Panc1 (cell line): ENCODE measurements at regions not wholly inside any gene's neighbourhood (a gene's known extent, or its start where the extent isn't known, plus 50 kb on each side); places are given as distances from the start of the nearest gene placed in this dataset.

Experiments
- POLR2AphosphoS5 ChIP-seq: IDR thresholded peaks from 2 replicates; pipeline ENCODE4 v1.6.1; 2012; ENCODE audit warnings: mild to moderate bottlenecking, low read depth, low read length, moderate library complexity
- TF ChIP-seq, protein P1 (sequence below), 2 experiments: IDR thresholded peaks; 2 replicates each; pipeline ENCODE4 v1.6.1; 2011 to 2012; ENCODE audit warnings: low read depth in 2 of 2, control low read depth in 1 of 2, low read length in 1 of 2, mild to moderate bottlenecking in 1 of 2, moderate library complexity in 1 of 2; ENCODE audit not compliant: insufficient read depth in 1 of 2
- TF ChIP-seq, protein P2 (sequence below): fragments of 450-650 bp; IDR thresholded peaks from 2 replicates; pipeline ENCODE4 v1.5.1; 2017; ENCODE audit warnings: mild to moderate bottlenecking

DNA sequence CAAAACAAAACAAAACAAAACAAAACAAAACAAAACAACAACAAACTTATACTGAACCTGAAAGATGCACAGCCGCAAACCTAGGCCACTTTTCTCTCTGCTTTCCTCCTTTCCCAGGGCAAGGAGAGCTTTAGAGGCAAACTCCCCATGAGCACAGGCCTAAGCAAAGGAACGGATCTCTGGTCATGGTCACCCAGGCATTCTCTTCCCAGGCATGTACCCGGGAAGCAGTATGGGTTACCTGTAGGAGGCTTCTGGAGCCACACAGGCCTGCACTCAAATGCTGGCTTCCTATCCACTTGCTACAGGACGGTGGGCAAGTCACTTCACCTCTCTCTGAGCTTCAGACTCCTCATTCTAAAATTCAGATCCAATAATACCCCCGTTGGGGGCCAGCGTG lies 171.8 kb downstream of the SMAD6 start:
- TF ChIP-seq, protein P1, sequence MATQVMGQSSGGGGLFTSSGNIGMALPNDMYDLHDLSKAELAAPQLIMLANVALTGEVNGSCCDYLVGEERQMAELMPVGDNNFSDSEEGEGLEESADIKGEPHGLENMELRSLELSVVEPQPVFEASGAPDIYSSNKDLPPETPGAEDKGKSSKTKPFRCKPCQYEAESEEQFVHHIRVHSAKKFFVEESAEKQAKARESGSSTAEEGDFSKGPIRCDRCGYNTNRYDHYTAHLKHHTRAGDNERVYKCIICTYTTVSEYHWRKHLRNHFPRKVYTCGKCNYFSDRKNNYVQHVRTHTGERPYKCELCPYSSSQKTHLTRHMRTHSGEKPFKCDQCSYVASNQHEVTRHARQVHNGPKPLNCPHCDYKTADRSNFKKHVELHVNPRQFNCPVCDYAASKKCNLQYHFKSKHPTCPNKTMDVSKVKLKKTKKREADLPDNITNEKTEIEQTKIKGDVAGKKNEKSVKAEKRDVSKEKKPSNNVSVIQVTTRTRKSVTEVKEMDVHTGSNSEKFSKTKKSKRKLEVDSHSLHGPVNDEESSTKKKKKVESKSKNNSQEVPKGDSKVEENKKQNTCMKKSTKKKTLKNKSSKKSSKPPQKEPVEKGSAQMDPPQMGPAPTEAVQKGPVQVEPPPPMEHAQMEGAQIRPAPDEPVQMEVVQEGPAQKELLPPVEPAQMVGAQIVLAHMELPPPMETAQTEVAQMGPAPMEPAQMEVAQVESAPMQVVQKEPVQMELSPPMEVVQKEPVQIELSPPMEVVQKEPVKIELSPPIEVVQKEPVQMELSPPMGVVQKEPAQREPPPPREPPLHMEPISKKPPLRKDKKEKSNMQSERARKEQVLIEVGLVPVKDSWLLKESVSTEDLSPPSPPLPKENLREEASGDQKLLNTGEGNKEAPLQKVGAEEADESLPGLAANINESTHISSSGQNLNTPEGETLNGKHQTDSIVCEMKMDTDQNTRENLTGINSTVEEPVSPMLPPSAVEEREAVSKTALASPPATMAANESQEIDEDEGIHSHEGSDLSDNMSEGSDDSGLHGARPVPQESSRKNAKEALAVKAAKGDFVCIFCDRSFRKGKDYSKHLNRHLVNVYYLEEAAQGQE (IDR thresholded peaks at IDR 0.05; ENCODE audit: insufficient read depth in 1 of 2, low read depth in 2 of 2, low read length in 1 of 2), result no peak
- TF ChIP-seq, protein P2, sequence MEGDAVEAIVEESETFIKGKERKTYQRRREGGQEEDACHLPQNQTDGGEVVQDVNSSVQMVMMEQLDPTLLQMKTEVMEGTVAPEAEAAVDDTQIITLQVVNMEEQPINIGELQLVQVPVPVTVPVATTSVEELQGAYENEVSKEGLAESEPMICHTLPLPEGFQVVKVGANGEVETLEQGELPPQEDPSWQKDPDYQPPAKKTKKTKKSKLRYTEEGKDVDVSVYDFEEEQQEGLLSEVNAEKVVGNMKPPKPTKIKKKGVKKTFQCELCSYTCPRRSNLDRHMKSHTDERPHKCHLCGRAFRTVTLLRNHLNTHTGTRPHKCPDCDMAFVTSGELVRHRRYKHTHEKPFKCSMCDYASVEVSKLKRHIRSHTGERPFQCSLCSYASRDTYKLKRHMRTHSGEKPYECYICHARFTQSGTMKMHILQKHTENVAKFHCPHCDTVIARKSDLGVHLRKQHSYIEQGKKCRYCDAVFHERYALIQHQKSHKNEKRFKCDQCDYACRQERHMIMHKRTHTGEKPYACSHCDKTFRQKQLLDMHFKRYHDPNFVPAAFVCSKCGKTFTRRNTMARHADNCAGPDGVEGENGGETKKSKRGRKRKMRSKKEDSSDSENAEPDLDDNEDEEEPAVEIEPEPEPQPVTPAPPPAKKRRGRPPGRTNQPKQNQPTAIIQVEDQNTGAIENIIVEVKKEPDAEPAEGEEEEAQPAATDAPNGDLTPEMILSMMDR, result no peak
- TF ChIP-seq POLR2AphosphoS5, result no peak
